Gastrocnemius medialis (tissue), 4 donors: ENCODE measurements at regions not wholly inside any gene's neighbourhood (a gene's known extent, or its start where the extent isn't known, plus 50 kb on each side); places are given as distances from the start of the nearest gene placed in this dataset.

Experiments
- ATAC-seq, 2 donors: fragments of 150-250 bp; one replicate each; pipeline ENCODE4 v1.9.1; 2016
- DNase-seq, 2 donors: peaks; one replicate each; pipeline ENCODE4 v3.0.0-alpha.2; 2019
- H3K27ac ChIP-seq, 4 donors: fragments of 200-600 bp; sonication (generic); 1 replicate in 1 of 4; 2 replicates in 3 of 4; pipeline ENCODE4 v1.5.1; 2016 to 2018; ENCODE audit warnings: mild to moderate bottlenecking in 2 of 4, moderate library complexity in 1 of 4
- H3K27me3 ChIP-seq, 3 donors: fragments of 200-600 bp; sonication (generic) in 2 of 3; 1 replicate in 1 of 3; 2 replicates in 2 of 3; pipeline versions ENCODE4 v1.5.1 to v1.6.0; 2016 to 2019; ENCODE audit warnings: mild to moderate bottlenecking in 1 of 3, moderate library complexity in 1 of 3
- H3K36me3 ChIP-seq, 2 donors: fragments of 200-600 bp; sonication (generic) in 1 of 2; one replicate each; pipeline ENCODE4 v1.5.1; 2017 to 2018
- H3K4me1 ChIP-seq, 2 donors: fragments of 200-600 bp; sonication (generic) in 1 of 2; one replicate each; pipeline ENCODE4 v1.5.1; 2016 to 2017; ENCODE audit warnings: mild to moderate bottlenecking in 2 of 2
- H3K4me3 ChIP-seq, 4 donors: fragments of 200-600 bp; sonication (generic) in 3 of 4; 1 replicate in 1 of 4; 2 replicates in 3 of 4; pipeline ENCODE4 v1.5.1; 2016 to 2019; ENCODE audit warnings: mild to moderate bottlenecking in 2 of 4
- H3K9me3 ChIP-seq, 3 donors: fragments of 200-600 bp; sonication (generic) in 2 of 3; 1 replicate in 1 of 3; 2 replicates in 2 of 3; pipeline ENCODE4 v1.5.1; 2016 to 2019
- CTCF ChIP-seq, 5 experiments: fragments of 450-650 bp in 3 of 5; fragments of 200-600 bp in 2 of 5; sonication (generic) in 2 of 5; IDR thresholded peaks in 4 of 5; conservative IDR thresholded peaks in 1 of 5; 1 replicate in 4 of 5; 2 replicates in 1 of 5; pipeline ENCODE4 v1.5.1; 2016 to 2019; ENCODE audit warnings: antibody characterized with exemption in 5 of 5, mild to moderate bottlenecking in 3 of 5, moderate library complexity in 3 of 5
- POLR2A ChIP-seq, 2 donors: fragments of 450-650 bp; IDR thresholded peaks; one replicate each; pipeline ENCODE4 v1.6.1; 2017; ENCODE audit warnings: antibody characterized with exemption in 2 of 2, mild to moderate bottlenecking in 2 of 2, moderate library complexity in 2 of 2
- in situ Hi-C, 4 donors: fragments of 200-750 bp; cut with MboI; loops; one replicate each; pipeline versions ENCODE4 v1.15.0 to v1.8.0; 2017; ENCODE audit warnings: low sequenced_read_pairs in 4 of 4
- intact Hi-C: fragments of 100-400 bp; cut with DNase I; formaldehyde crosslinking; loops from one replicate; pipeline ENCODE4 v1.15.1; 2023; ENCODE audit warnings: low total_unique reads

DNA sequence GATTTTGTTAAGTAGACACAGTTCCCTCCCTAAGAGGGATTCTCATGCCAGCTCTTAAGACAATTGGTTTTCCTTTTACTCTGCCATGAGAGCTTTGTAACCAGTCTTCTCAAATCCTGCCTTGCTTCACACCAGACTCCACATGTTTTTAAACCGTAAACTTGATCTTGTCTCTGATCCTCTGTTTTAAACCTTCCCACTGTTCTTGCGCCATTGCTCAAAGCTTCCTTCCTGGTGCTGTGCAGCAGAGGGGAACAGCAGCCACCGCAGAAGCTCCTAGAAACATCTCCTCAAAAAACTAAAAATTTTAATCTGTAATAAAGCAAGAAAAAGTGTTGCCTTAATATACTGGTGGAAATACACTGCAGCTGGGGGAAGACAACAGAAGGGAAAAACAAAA lies 154.5 kb upstream of the SATB1 start:
- ATAC-seq (no peak), DNase-seq (no peak)
- intact Hi-C loops (no loop called here), in situ Hi-C loops (no loop called here)
- Histone ChIP-seq H3K27ac (no peak overlapping the region), H3K4me3 (no peak overlapping the region), H3K27me3 (no peaks in the 10 kb centered on the region), H3K4me1 (no peaks in the 10 kb centered on the region), H3K36me3 (no peaks in the 10 kb centered on the region), H3K9me3 (no peaks in the 10 kb centered on the region)
- TF ChIP-seq POLR2A (IDR thresholded peaks at IDR 0.05) = no peak
- no peak for TF ChIP-seq CTCF (IDR thresholded peaks at IDR 0.05 in 4 of 5, conservative IDR thresholded peaks at IDR 0.05 in 1 of 5)

DNA sequence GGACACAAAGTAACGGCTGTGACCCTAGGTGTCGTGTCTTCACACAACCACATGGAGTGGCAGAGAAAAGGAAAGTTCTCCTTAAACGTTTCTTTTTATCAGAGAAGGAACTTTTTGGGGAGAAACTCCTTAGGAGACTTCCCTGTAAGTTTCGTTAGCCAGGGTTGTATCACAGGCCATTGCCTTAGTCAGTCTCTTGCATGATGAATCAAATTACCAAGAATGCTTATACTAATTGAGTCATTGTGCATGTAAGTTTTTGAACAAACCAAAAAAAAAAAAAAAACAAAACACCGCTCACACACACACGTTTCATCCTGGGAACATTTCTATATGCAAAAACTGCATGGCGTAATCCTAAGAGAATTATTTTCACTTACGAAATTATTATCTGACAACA lies 150.4 kb upstream of the SATB1 start:
- in situ Hi-C loops = no loop called here
- DNase-seq (no peak), ATAC-seq (no peak)
- Histone ChIP-seq H3K4me3 (no peak overlapping the region), H3K4me1 (no peaks in the 10 kb centered on the region), H3K36me3 (no peaks in the 10 kb centered on the region), H3K27me3 (no peaks in the 10 kb centered on the region), H3K9me3 (no peaks in the 10 kb centered on the region), H3K27ac (no peak overlapping the region)
- intact Hi-C loops = no loop called here
- TF ChIP-seq CTCF (IDR thresholded peaks at IDR 0.05 in 4 of 5, conservative IDR thresholded peaks at IDR 0.05 in 1 of 5) = no peak
- TF ChIP-seq POLR2A (IDR thresholded peaks at IDR 0.05) = no peak

DNA sequence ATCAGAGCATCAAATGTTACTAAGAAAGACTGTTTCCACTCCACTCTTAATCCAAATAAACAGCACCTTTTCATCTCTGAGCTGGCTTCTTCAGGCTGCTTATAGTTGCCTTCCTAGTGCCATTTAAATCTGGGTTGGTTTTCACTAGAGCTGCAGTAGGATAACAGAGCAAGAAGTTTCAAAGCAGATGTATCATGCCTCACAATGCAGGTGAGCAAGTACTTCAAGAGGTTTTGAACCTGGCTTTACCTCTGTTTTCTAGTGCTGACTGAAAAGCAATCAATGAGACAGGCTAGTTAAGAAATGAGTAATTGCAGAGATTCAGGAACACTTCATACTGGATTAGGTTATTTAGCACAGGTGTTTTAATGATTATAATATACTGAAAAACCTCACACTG lies 147.7 kb upstream of the SATB1 start:
- in situ Hi-C loops (loop anchor here in 1 of 4 donors (25.0 kb wide), 1 partner anchor 189 kb away; no protein-coding TSS in a partner anchor), intact Hi-C loops (no loop called here)
- Histone ChIP-seq H3K9me3 (no peaks in the 10 kb centered on the region), H3K27ac (no peak overlapping the region), H3K4me3 (no peak overlapping the region), H3K4me1 (no peaks in the 10 kb centered on the region), H3K36me3 (no peaks in the 10 kb centered on the region), H3K27me3 (no peaks in the 10 kb centered on the region)
- ATAC-seq = no peak
- DNase-seq = no peak
- TF ChIP-seq CTCF (IDR thresholded peaks at IDR 0.05 in 4 of 5, conservative IDR thresholded peaks at IDR 0.05 in 1 of 5) (no peak), POLR2A (IDR thresholded peaks at IDR 0.05) (no peak)

- Histone ChIP-seq H3K27ac (no peak overlapping the region), H3K4me1 (no peaks in the 10 kb centered on the region), H3K9me3 (no peaks in the 10 kb centered on the region), H3K4me3 (no peak overlapping the region), H3K27me3 (no peaks in the 10 kb centered on the region), H3K36me3 (no peaks in the 10 kb centered on the region)
- no peak for TF ChIP-seq POLR2A (IDR thresholded peaks at IDR 0.05)
- TF ChIP-seq CTCF (IDR thresholded peaks at IDR 0.05 in 4 of 5, conservative IDR thresholded peaks at IDR 0.05 in 1 of 5) = no peak
- intact Hi-C loops (no loop called here), in situ Hi-C loops (loop anchor here in 1 of 4 donors (25.0 kb wide), 1 partner anchor 195 kb away; no protein-coding TSS in a partner anchor)
- no peak for DNase-seq
- no peak for ATAC-seq
These were observed 142.2 kb upstream of the SATB1 start for GRCh38 chr3:18567293-18567692.
